ENCODE measurements at regions not wholly inside any gene's neighbourhood (a gene's known extent, or its start where the extent isn't known, plus 50 kb on each side); places are given as distances from the start of the nearest gene placed in this dataset.
"Not testable (repeated sequence)": the region's sequence is repeated elsewhere in the genome, so short reads cannot be mapped to it uniquely, and the experiment has no call there.

DNA sequence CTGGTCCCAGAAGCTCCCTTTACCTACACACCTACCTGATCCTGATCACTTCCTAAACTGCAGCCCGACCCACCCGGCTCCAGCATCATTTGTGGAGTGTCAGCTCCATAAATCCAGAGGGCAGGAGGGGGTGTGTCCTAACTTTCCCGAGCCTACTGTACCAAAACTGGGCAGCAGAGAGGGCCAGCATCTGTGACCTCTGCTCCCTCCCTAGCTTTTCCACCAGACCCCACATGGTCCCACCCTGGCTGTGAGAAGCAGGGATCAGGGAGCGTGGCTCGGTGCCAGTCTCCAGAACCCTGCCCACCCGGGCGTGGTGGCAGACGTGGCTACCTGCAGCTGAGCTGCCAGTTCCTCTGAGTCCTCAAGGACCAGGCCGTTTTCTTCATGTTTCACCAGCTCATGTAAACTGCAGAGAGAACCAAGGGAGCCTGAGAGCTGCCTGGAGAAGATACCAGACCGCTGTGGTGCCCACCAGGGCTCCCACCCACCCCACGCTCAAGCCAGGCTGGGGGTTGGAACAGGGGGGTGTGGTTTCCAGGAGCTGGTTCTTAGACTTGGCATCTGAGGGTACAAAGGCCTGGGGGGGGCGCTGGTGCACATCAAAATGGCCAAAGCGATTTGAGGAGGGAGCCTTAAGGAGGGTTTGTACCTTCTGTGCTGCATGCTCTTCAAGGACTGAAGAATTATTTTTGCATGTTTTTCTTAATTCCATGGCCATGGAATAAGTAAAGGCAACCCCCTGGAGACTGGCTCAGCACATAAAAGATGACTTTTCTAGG lies 76.7 kb upstream of the DRD5 start:
- DNase-seq = no peak

DNA sequence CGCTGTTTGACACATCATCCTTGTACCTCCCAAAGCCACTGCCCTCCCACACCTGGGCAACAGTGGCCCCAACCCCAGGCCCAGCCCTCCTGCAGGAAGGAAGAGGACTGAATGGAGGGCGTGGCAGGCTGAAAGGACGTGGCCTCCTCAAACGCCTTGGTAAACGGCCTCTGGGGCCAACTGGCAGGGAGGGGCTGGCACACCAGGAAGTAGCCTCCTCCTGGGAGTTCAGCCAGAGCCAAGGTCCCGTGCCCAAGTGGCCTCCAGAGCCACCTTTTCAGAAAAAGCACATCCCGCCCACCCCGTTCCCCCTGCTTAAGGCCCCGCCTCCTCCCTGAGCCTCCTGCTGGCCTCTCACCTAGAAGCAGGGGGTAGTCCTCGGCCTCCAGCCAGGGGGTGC lies 74.2 kb upstream of the DRD5 start:
- DNase-seq = not testable (repeated sequence)

DNA sequence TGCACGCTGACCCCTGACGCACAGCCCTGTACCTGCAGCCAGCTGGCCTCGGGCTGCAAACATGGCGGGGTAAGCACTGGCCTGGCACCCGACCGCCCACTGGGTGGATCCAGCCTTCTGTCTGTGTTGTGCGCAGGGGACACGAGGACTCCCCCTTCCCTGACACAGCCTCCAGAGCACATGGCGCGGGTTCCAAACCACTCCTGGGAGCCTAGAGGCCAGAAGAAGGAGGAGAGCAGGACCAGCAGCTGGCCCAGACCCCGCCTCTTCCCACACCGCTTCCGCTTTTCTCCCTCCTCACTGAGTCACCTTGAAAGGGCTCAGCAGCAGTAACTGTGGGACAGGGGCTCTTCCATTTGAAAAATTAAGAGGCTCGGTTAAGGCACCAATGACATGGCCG lies 73.5 kb upstream of the DRD5 start:
- not testable (repeated sequence) for DNase-seq

DNA sequence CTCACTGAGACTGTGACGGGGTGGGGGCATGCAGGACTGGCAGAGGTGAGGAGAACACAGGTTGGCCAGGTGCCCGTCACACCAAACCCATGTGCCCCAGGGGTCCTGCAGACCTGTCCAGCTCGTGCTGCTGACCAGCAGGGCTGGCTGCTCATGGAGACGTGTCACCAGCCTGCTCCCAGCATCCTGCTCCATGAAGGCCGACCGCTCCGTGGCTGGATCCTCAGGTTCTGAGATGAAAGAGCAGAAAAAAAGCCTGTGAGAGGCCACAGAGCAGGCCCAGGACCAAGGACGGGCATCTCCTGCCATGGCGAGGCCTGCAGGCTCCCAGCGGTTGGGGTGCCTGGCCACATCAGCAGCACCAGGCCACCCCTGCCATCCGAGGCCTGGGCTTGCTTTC lies 71.7 kb upstream of the DRD5 start:
- no peak for DNase-seq

DNA sequence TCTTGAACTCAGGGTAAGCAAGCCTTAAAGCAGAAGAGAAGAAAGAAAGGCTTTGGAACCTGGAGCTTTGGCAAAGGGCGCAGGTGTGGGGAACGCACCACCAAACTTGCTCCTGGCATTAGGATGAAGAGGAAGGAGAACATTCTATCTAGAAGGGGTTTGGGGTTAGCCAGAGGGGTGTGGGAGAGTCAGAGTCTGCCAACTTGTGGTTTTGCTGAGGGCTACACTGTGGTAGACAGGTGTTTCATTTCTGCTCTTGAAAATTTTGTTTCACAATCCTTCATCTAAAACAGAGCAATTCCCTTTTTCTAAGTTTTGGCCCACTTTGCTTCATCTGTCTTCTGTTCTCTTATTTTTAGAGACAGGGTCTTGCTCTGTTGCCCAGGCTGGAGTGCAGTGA lies 66.2 kb upstream of the DRD5 start:
- not testable (repeated sequence) for DNase-seq

DNA sequence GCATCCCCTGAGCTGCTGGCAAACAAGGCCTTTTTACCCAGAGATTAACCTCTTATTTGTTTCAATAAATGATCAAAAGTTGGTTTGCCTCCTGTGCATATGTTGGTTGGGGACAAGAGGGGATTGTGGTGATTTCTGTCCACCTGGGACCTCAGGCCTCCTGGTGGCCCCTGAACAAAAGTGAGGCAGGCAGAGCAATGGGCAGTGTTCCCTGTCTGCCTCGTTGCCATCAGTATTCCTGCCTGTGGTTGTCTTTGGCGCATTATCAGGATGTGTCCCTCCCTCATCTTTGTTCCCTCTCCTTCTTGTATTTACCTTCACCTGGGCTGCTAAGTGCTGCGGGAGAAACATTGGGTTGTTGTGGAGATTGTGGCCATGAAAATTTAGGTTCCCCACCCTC lies 65.3 kb upstream of the DRD5 start:
- no peak for DNase-seq

DNA sequence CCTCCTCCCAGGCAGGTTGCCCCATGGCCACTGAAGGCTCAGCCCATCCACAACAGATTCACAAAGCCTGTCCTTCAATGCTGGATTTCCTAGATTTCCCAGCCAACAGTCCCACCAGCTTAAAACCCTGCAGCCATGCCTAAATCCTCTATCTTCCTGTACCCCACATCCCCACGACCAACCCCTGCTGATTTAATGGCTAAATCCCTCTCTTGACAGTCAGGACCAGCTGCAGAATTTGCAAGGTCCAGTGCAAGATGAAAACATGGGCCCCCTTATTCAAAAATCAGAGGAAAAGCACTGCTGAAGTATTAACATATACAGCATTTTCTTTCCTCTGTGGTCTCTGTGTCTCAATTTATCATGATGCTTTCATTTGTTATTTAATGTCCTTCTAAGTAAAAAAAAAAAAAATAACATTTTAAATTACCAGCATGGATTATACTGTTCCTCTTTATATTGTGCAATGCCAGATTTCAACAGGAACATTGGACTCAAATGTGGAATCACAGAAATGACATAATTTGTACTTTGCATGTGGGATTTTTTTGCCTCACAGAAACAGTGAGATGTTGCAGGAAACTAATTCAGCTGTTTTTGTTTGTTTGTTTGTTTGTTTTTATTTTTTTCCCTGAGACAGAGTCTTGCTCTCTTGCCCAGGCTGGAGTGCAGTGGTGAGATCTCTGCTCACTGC lies 63.0 kb upstream of the DRD5 start:
- DNase-seq = peak; percentile 56 to 82 (median 80)

DNA sequence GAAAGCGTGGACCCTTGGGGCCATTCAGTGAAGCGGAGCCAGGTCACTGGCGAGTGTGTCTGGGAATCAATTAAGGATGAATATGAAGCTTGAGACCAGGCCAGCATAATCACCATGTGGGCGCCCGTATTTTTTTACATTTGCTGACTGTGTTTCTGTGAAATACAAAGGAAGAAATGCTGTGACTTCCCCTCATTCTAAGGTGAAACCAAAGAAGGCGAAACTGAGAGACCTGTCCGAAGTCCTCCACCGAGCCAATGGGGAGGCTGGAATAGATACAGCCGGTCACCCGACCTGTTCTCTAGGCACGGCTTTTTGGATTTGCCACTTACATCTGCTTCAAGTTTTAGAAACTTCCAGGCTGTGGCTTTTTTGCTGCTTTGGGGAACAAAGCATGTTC lies 59.3 kb upstream of the DRD5 start:
- DNase-seq = peak in 1 of 3 donors; percentile 4

All from suppressor macrophage treated with lipopolysaccharide for 1 hour (primary cell).